ENCODE measurements at regions not wholly inside any gene's neighbourhood (a gene's known extent, or its start where the extent isn't known, plus 50 kb on each side); places are given as distances from the start of the nearest gene placed in this dataset.
A peak's percentile ranks its signal among the peaks of the same experiment; 100 is the strongest.

- Histone ChIP-seq H2AFZ (ENCODE audit: low read length) (no peak overlapping the region), H3K4me2 (ENCODE audit: low read length) (no peak overlapping the region), H3K27me3 (ENCODE audit: low read length) (no peaks in the 10 kb centered on the region), H3K79me2 (ENCODE audit: low read length) (no peaks in the 10 kb centered on the region), H3F3A (ENCODE audit: low read length, unreplicated experiment) (no peaks in the 10 kb centered on the region), H3K9me3 (ENCODE audit: low read length) (peaks cover 15% of the 10 kb centered on the region), H3K27ac (ENCODE audit: low read length) (no peak overlapping the region), H3K4me3 (ENCODE audit: low read length) (no peak overlapping the region), H3K9me2 (replicated peaks; ENCODE audit: low read length) (no peaks in the 10 kb centered on the region), H3K36me3 (ENCODE audit: low read depth, low read length) (no peaks in the 10 kb centered on the region), H3K9ac (ENCODE audit: low read length) (no peak overlapping the region), H3K4me1 (ENCODE audit: insufficient read depth, low read length) (no peaks in the 10 kb centered on the region), H4K20me1 (ENCODE audit: low read length) (no peaks in the 10 kb centered on the region)
- CTCF ChIA-PET, result no interaction called here
- POLR2A ChIA-PET (ENCODE audit: unreplicated experiment), result no interaction called here
- no peak for ATAC-seq
- peak; percentile 22 for DNase-seq
- BruUV-seq (replicated peaks), result no TSS peak
- intact Hi-C loops (cut with micrococcal nuclease), result no loop called here
- TF ChIP-seq EZH2phosphoT487 (IDR thresholded peaks at IDR 0.05; ENCODE audit: borderline replicate concordance, low read length), result no peak
- TF ChIP-seq CTCF (conservative IDR thresholded peaks at IDR 0.05; ENCODE audit: low read depth, low read length), result no peak
- no peak for TF ChIP-seq EZH2 (IDR thresholded peaks at IDR 0.05; ENCODE audit: low read length, unreplicated experiment)
These were observed 185.6 kb upstream of the TENM4 start for GRCh38 chr11:79626135-79627075.

GRCh38 chr11:79623375-79623774 is 182.5 kb upstream of the TENM4 start:
- ATAC-seq, result no peak
- Histone ChIP-seq H3K4me3 (ENCODE audit: low read length) (no peak overlapping the region), H3K9me2 (replicated peaks; ENCODE audit: low read length) (no peaks in the 10 kb centered on the region), H3K4me1 (ENCODE audit: insufficient read depth, low read length) (no peaks in the 10 kb centered on the region), H3K9ac (ENCODE audit: low read length) (no peak overlapping the region), H3K9me3 (ENCODE audit: low read length) (peaks cover 3% of the 10 kb centered on the region; the same call in 1 of the 2 replicates), H3K79me2 (ENCODE audit: low read length) (no peaks in the 10 kb centered on the region), H3K4me2 (ENCODE audit: low read length) (no peak overlapping the region), H3F3A (ENCODE audit: low read length, unreplicated experiment) (no peaks in the 10 kb centered on the region), H3K36me3 (ENCODE audit: low read depth, low read length) (no peaks in the 10 kb centered on the region), H3K27me3 (ENCODE audit: low read length) (no peaks in the 10 kb centered on the region), H3K27ac (ENCODE audit: low read length) (no peak overlapping the region), H2AFZ (ENCODE audit: low read length) (no peak overlapping the region), H4K20me1 (ENCODE audit: low read length) (no peaks in the 10 kb centered on the region)
- intact Hi-C loops (cut with micrococcal nuclease), result no loop called here
- no TSS peak for BruUV-seq (replicated peaks)
- ChIA-PET CTCF (no interaction called here), POLR2A (ENCODE audit: unreplicated experiment) (no interaction called here)
- DNase-seq, result no peak
- TF ChIP-seq EZH2phosphoT487 (IDR thresholded peaks at IDR 0.05; ENCODE audit: borderline replicate concordance, low read length) (no peak), CTCF (conservative IDR thresholded peaks at IDR 0.05; ENCODE audit: low read depth, low read length) (no peak), EZH2 (IDR thresholded peaks at IDR 0.05; ENCODE audit: low read length, unreplicated experiment) (no peak)

- TF ChIP-seq EZH2phosphoT487 (IDR thresholded peaks at IDR 0.05; ENCODE audit: borderline replicate concordance, low read length) (no peak), CTCF (conservative IDR thresholded peaks at IDR 0.05; ENCODE audit: low read depth, low read length) (no peak), EZH2 (IDR thresholded peaks at IDR 0.05; ENCODE audit: low read length, unreplicated experiment) (no peak)
- H3K36me3 ChIP-seq (ENCODE audit: low read depth, low read length), result no peaks in the 10 kb centered on the region
- no peak overlapping the region for H3K27ac ChIP-seq (ENCODE audit: low read length)
- no TSS peak for BruUV-seq (replicated peaks)
- DNase-seq, result no peak
- H3K9me3 ChIP-seq (ENCODE audit: low read length), result 0 out of 2 replicates have a peak, but pooled peaks cover 7% of the 10 kb centered on the region
- H2AFZ ChIP-seq (ENCODE audit: low read length), result no peak overlapping the region
- H3K4me1 ChIP-seq (ENCODE audit: insufficient read depth, low read length), result peaks cover 3% of the 10 kb centered on the region; the same call in 1 of the 2 replicates
- H3K27me3 ChIP-seq (ENCODE audit: low read length), result no peaks in the 10 kb centered on the region
- no peak overlapping the region for H3K4me3 ChIP-seq (ENCODE audit: low read length)
- H3K79me2 ChIP-seq (ENCODE audit: low read length), result no peaks in the 10 kb centered on the region
- intact Hi-C loops (cut with micrococcal nuclease), result no loop called here
- H4K20me1 ChIP-seq (ENCODE audit: low read length), result no peaks in the 10 kb centered on the region
- POLR2A ChIA-PET (ENCODE audit: unreplicated experiment), result no interaction called here
- no peak overlapping the region for H3K9ac ChIP-seq (ENCODE audit: low read length)
- no peaks in the 10 kb centered on the region for H3F3A ChIP-seq (ENCODE audit: low read length, unreplicated experiment)
- ATAC-seq, result no peak
- H3K9me2 ChIP-seq (replicated peaks; ENCODE audit: low read length), result no peaks in the 10 kb centered on the region
- CTCF ChIA-PET, result no interaction called here
- H3K4me2 ChIP-seq (ENCODE audit: low read length), result no peak overlapping the region
These were observed 176.7 kb upstream of the TENM4 start for GRCh38 chr11:79617561-79617960.

Data from PC-3 (cell line).